SK-N-SH treated with all-trans-retinoic acid at 6 μM for 48 hours (cell line): ENCODE measurements at regions not wholly inside any gene's neighbourhood (a gene's known extent, or its start where the extent isn't known, plus 50 kb on each side); places are given as distances from the start of the nearest gene placed in this dataset.

ENCODE experiments used
- ARNTL ChIP-seq: fragments of 450-650 bp; formaldehyde crosslinking; IDR thresholded peaks from 2 replicates; pipeline ENCODE4 v1.5.0; 2020; ENCODE audit warnings: low read depth, mild to moderate bottlenecking, moderate library complexity, borderline replicate concordance
- BACH2 ChIP-seq: fragments of 250-450 bp; sonication (Bioruptor Pico); IDR thresholded peaks from 2 replicates; pipeline ENCODE4 v1.9.0; 2021; ENCODE audit warnings: mild to moderate bottlenecking, borderline replicate concordance
- ESRRG ChIP-seq: fragments of 250-450 bp; sonication (Bioruptor Pico); IDR thresholded peaks from 2 replicates; pipeline ENCODE4 v1.6.1; 2021; ENCODE audit warnings: mild to moderate bottlenecking
- POU6F1 ChIP-seq: fragments of 250-450 bp; sonication (Bioruptor Pico); IDR thresholded peaks from 2 replicates; pipeline ENCODE4 v1.8.0; 2021; ENCODE audit warnings: low read depth, mild to moderate bottlenecking, moderate library complexity, borderline replicate concordance
- TCF4 ChIP-seq: fragments of 250-450 bp; sonication (Bioruptor Pico); IDR thresholded peaks from 2 replicates; pipeline ENCODE4 v1.8.0; 2021; ENCODE audit warnings: mild to moderate bottlenecking, moderate library complexity, borderline replicate concordance
- TSHZ2 ChIP-seq: fragments of 250-450 bp; sonication (Bioruptor Pico); IDR thresholded peaks from 2 replicates; pipeline ENCODE4 v1.5.0; 2020; ENCODE audit warnings: mild to moderate bottlenecking, moderate library complexity
- ZFP3 ChIP-seq: fragments of 250-450 bp; sonication (Bioruptor Pico); IDR thresholded peaks from 2 replicates; pipeline ENCODE4 v1.5.0; 2020; ENCODE audit warnings: mild to moderate bottlenecking, moderate library complexity
- ZFP30 ChIP-seq: fragments of 450-650 bp; formaldehyde crosslinking; IDR thresholded peaks from 2 replicates; pipeline ENCODE4 v1.5.0; 2022; ENCODE audit warnings: mild to moderate bottlenecking, moderate library complexity

GRCh38 chr3:127450331-127450730 is 140.2 kb downstream of the TPRA1 start:
- no peak for TF ChIP-seq ZFP30 (CRISPR knock-in tag)
- no peak for TF ChIP-seq POU6F1 (CRISPR knock-in tag)
- TF ChIP-seq ZFP3 (CRISPR knock-in tag) = no peak
- TF ChIP-seq BACH2 (CRISPR knock-in tag) = no peak
- no peak for TF ChIP-seq ARNTL (CRISPR knock-in tag)
- no peak for TF ChIP-seq ESRRG (CRISPR knock-in tag)
- no peak for TF ChIP-seq TSHZ2 (CRISPR knock-in tag)
- no peak for TF ChIP-seq TCF4 (CRISPR knock-in tag)
